A673 (cell line): ENCODE measurements at regions not wholly inside any gene's neighbourhood (a gene's known extent, or its start where the extent isn't known, plus 50 kb on each side); places are given as distances from the start of the nearest gene placed in this dataset.

Source experiments
- BruUV-seq: library from RNA; stranded (reverse); fragments of 400-500 nt; replicated peaks from 2 replicates; lab custom pipeline; 2021; lab: Mats Ljungman, UMichigan
- CTCF ChIA-PET: fragments of 300-600 bp; sonication (Branson Sonifier 250); formaldehyde crosslinking; loops from one replicate; lab custom pipeline; 2022; ENCODE audit warnings: antibody characterized with exemption; lab: Charles Lee
- POLR2A ChIA-PET: fragments of 300-600 bp; sonication (Branson Sonifier 250); formaldehyde crosslinking; loops from one replicate; lab custom pipeline; 2022; ENCODE audit warnings: antibody characterized with exemption; ENCODE audit not compliant: low non-redundant PET; lab: Charles Lee
- DNase-seq: peaks from one replicate; pipeline ENCODE4 v3.0.0-alpha.2; 2015; ENCODE audit warnings: low spot score
- H3K27ac ChIP-seq: fragments of 200-600 bp; sonication (generic); 2 replicates; pipeline ENCODE4 v1.5.1; 2016; ENCODE audit warnings: mixed run types, low read depth, mild to moderate bottlenecking, mixed read lengths, antibody characterized with exemption, low read length; ENCODE audit not compliant: poor library complexity, severe bottlenecking
- H3K27me3 ChIP-seq: fragments of 200-600 bp; sonication (generic); replicated peaks from 2 replicates; pipeline ENCODE4 v1.6.1; 2017; ENCODE audit warnings: mixed run types, low read depth, mild to moderate bottlenecking, mixed read lengths, antibody characterized with exemption, low read length; ENCODE audit not compliant: insufficient read depth, poor library complexity
- H3K36me3 ChIP-seq: fragments of 200-600 bp; sonication (generic); 2 replicates; pipeline ENCODE4 v1.6.1; 2016; ENCODE audit warnings: mixed run types, mild to moderate bottlenecking, mixed read lengths, antibody characterized with exemption, low read length; ENCODE audit not compliant: insufficient read depth, poor library complexity, severe bottlenecking
- H3K4me1 ChIP-seq: fragments of 200-600 bp; sonication (generic); 2 replicates; pipeline ENCODE4 v1.6.1; 2017; ENCODE audit warnings: mixed run types, mild to moderate bottlenecking, mixed read lengths, antibody characterized with exemption, low read length; ENCODE audit not compliant: insufficient read depth, poor library complexity, severe bottlenecking
- H3K4me3 ChIP-seq: fragments of 200-600 bp; sonication (generic); 2 replicates; pipeline ENCODE4 v1.5.1; 2016; ENCODE audit warnings: low read depth, mixed run types, mild to moderate bottlenecking, mixed read lengths, low read length; ENCODE audit not compliant: poor library complexity, severe bottlenecking
- H3K9me3 ChIP-seq: fragments of 200-600 bp; sonication (generic); 2 replicates; pipeline ENCODE4 v1.6.1; 2016; ENCODE audit warnings: mixed run types, low read depth, mild to moderate bottlenecking, mixed read lengths, antibody characterized with exemption, low read length; ENCODE audit not compliant: poor library complexity, severe bottlenecking
- CTCF ChIP-seq: fragments of 300-800, 200-600 bp; sonication (generic); conservative IDR thresholded peaks from 2 replicates; pipeline ENCODE4 v1.5.1; 2017; ENCODE audit warnings: low read depth, mild to moderate bottlenecking, antibody characterized with exemption, low read length, moderate library complexity, mixed read lengths
- EZH2 ChIP-seq: fragments of 200-600 bp; sonication (generic); IDR thresholded peaks from 2 replicates; pipeline ENCODE4 v1.6.1; 2017; ENCODE audit warnings: borderline replicate concordance, low read depth, mild to moderate bottlenecking, mixed read lengths, antibody characterized with exemption, low read length; ENCODE audit not compliant: poor library complexity, severe bottlenecking
- intact Hi-C: fragments of 100-400 bp; cut with micrococcal nuclease; formaldehyde crosslinking; loops from one replicate; pipeline ENCODE4 v1.10.0; 2022; ENCODE audit not compliant: unreplicated experiment

DNA sequence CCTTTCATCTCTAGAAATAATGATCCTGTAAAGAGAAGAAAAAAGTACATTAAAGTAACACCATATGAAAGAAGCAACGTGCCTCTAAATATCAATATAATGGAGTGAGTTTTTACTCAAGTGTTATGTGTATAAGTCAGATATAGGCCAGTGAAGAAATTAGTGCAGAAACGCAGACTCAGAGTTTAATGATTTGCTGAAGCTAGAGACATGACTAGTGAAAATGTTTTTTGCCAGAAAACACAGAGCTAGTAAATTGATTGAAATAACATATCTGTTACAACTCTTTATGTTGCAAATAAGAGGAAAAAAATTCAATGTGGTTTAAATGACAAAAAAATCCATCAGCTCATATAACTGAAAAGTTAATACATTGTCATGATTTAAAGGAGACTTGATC, 217.2 kb upstream of the NXPH2 start:
- Histone ChIP-seq H3K27me3 (no peaks in the 10 kb centered on the region), H3K36me3 (no peaks in the 10 kb centered on the region), H3K4me1 (peaks cover 24% of the 10 kb centered on the region), H3K27ac (no peak overlapping the region), H3K9me3 (no peaks in the 10 kb centered on the region), H3K4me3 (no peak overlapping the region)
- no TSS peak for BruUV-seq
- TF ChIP-seq CTCF (no peak), EZH2 (no peak)
- intact Hi-C loops, result no loop called here
- no peak for DNase-seq
- ChIA-PET POLR2A (no interaction called here), CTCF (no interaction called here)

- CTCF ChIA-PET, result no interaction called here
These were observed 214.3 kb upstream of the NXPH2 start for GRCh38 chr2:138994502-138994901.

DNA sequence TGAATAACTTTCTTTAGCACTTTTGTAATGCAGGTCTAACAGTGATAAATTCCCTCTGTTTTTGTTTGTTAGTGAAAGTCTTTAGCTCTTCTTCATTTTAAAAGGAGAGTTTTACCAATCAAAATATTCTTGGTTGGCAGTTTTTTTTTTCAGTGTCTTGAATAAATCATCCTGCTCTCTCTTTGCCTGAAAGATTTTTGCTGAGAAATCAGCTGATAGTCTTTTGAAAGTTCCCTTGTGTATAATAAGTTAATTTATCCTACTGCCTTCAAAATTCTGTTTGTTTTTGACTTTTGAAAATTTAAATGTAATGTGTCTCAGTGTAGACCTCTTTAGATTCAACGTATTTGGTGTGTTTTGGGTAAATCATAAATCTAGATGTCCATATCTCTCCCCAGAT, 205.7 kb upstream of the NXPH2 start:
- no peak overlapping the region for H3K4me3 ChIP-seq
- CTCF ChIA-PET, result no interaction called here
- no peaks in the 10 kb centered on the region for H3K4me1 ChIP-seq
- intact Hi-C loops, result no loop called here
- H3K36me3 ChIP-seq, result no peaks in the 10 kb centered on the region
- TF ChIP-seq CTCF (no peak), EZH2 (no peak)
- POLR2A ChIA-PET, result interaction anchor here (0.8 kb wide), 1 partner anchor 174 kb away, joined by 20 read pairs; no protein-coding TSS in a partner anchor
- H3K9me3 ChIP-seq, result peaks cover 14% of the 10 kb centered on the region
- H3K27me3 ChIP-seq, result no peaks in the 10 kb centered on the region
- DNase-seq, result no peak
- BruUV-seq, result no TSS peak
- no peak overlapping the region for H3K27ac ChIP-seq

More at GRCh38 chr2:138994502-138994901, 214.3 kb upstream of the NXPH2 start:
- H3K4me3 ChIP-seq, result no peak overlapping the region
- no peak for DNase-seq
- no peak overlapping the region for H3K27ac ChIP-seq
- H3K27me3 ChIP-seq, result no peaks in the 10 kb centered on the region
- POLR2A ChIA-PET, result no interaction called here
- no TSS peak for BruUV-seq
- no peak for TF ChIP-seq CTCF
- TF ChIP-seq EZH2, result no peak
- intact Hi-C loops, result no loop called here
- no peaks in the 10 kb centered on the region for H3K36me3 ChIP-seq
- no peaks in the 10 kb centered on the region for H3K9me3 ChIP-seq
- peaks cover 15% of the 10 kb centered on the region for H3K4me1 ChIP-seq
